HepG2 (cell line): ENCODE measurements at regions not wholly inside any gene's neighbourhood (a gene's known extent, or its start where the extent isn't known, plus 50 kb on each side); places are given as distances from the start of the nearest gene placed in this dataset.

Experiments used
- ATAC-seq: fragments of 200-7000 bp; cut with Tn5 transposase; 3 replicates; pipeline ENCODE4 v1.9.1; 2020; ENCODE audit warnings: mild to moderate bottlenecking, moderate library complexity
- BruUV-seq: library from RNA; stranded (reverse); fragments of 400-500 nt; replicated peaks from 2 replicates; lab custom pipeline; 2021; lab: Mats Ljungman, UMichigan
- CTCF ChIA-PET: fragments of 300-600 bp; formaldehyde crosslinking; extraction: SDS; loops from one replicate; lab custom pipeline; 2021; ENCODE audit warnings: low total read pairs, inconsistent platforms, low intra/inter-chr PET ratio; lab: Yijun Ruan, JAX
- POLR2A ChIA-PET: fragments of 350-600 bp; sonication (Branson Sonifier 250); formaldehyde crosslinking; loops from one replicate; lab custom pipeline; 2020; ENCODE audit warnings: antibody characterized with exemption, inconsistent platforms; lab: Yijun Ruan, JAX
- DNase-seq: peaks from one replicate; pipeline ENCODE4 v3.0.0-alpha.2; 2015; ENCODE audit warnings: low spot score
- FAIRE-seq: peaks from 3 replicates; lab custom pipeline; 2011; peaks lifted over from hg19 to GRCh38; lab: Jason Lieb, UNC
- H2AFZ ChIP-seq: one replicate; pipeline ENCODE4 v1.6.1; 2011; ENCODE audit warnings: low read length, inconsistent platforms
- H3K27ac ChIP-seq: fragments of 300-600 bp; 3 replicates; pipeline ENCODE4 v1.8.0; 2011; ENCODE audit warnings: mixed run types, mild to moderate bottlenecking, mixed read lengths, low read length, inconsistent platforms; ENCODE audit not compliant: insufficient read depth; ENCODE audit errors: extremely low read length
- H3K27me3 ChIP-seq, 2 experiments: fragments of 200-600 bp in 1 of 2; 2 replicates in 1 of 2; 3 replicates in 1 of 2; pipeline versions ENCODE4 v1.6.0 to v1.8.0; 2011; ENCODE audit warnings: low read length in 2 of 2, mild to moderate bottlenecking in 2 of 2, moderate library complexity in 2 of 2, inconsistent platforms in 1 of 2; ENCODE audit not compliant: insufficient read depth in 2 of 2, control insufficient read depth in 1 of 2
- H3K36me3 ChIP-seq, 2 experiments: fragments of 200-600 bp in 1 of 2; replicated peaks in 1 of 2; 2 replicates in 1 of 2; 3 replicates in 1 of 2; pipeline versions ENCODE4 v1.5.1 to v1.8.0; 2011; ENCODE audit warnings: low read length in 2 of 2, inconsistent platforms in 1 of 2; ENCODE audit not compliant: insufficient read depth in 2 of 2, control insufficient read depth in 1 of 2
- H3K4me1 ChIP-seq: 2 replicates; pipeline ENCODE4 v1.5.1; 2012; ENCODE audit warnings: low read length, inconsistent platforms; ENCODE audit not compliant: insufficient read depth
- H3K4me2 ChIP-seq: 2 replicates; pipeline ENCODE4 v1.6.0; 2011; ENCODE audit warnings: low read depth, low read length, inconsistent platforms
- H3K4me3 ChIP-seq, 3 experiments: fragments of 200-600 bp in 1 of 3; sonication (generic), shearing (Covaris generic) in 1 of 3; replicated peaks in 1 of 3; 2 replicates each; pipeline ENCODE4 v1.5.1; 2011 to 2016; ENCODE audit warnings: low read length in 3 of 3, inconsistent platforms in 2 of 3, low read depth in 2 of 3, mild to moderate bottlenecking in 2 of 3, control low read depth in 1 of 3, mixed read lengths in 1 of 3; ENCODE audit not compliant: insufficient read depth in 1 of 3
- H3K79me2 ChIP-seq: one replicate; pipeline ENCODE4 v1.6.1; 2011; ENCODE audit warnings: low read length, inconsistent platforms; ENCODE audit not compliant: insufficient read depth
- H3K9ac ChIP-seq: 2 replicates; pipeline ENCODE4 v1.6.0; 2011; ENCODE audit warnings: mild to moderate bottlenecking, low read depth, low read length, inconsistent platforms; ENCODE audit not compliant: insufficient read depth
- H3K9me3 ChIP-seq: 2 replicates; pipeline ENCODE4 v1.5.1; 2012; ENCODE audit warnings: mild to moderate bottlenecking, low read length
- H4K20me1 ChIP-seq: 2 replicates; pipeline ENCODE4 v1.6.0; 2011; ENCODE audit warnings: inconsistent platforms, mild to moderate bottlenecking, low read length, moderate library complexity; ENCODE audit not compliant: insufficient read depth
- EZH2 ChIP-seq: conservative IDR thresholded peaks from 2 replicates; pipeline ENCODE4 v1.6.1; 2012; ENCODE audit warnings: mild to moderate bottlenecking, low read depth, low read length, moderate library complexity
- FIP1L1 ChIP-seq: fragments of 200-400 bp; formaldehyde crosslinking; IDR thresholded peaks from 2 replicates; pipeline ENCODE4 v1.6.1; 2018; ENCODE audit warnings: low read depth, mild to moderate bottlenecking, low read length, moderate library complexity, borderline replicate concordance; ENCODE audit not compliant: insufficient read depth
- FOXM1 ChIP-seq: sonication (generic); formaldehyde crosslinking; IDR thresholded peaks from 2 replicates; pipeline ENCODE4 v1.5.0; 2020; ENCODE audit warnings: missing genetic modification reagents
- HOXA3 ChIP-seq: sonication (generic); formaldehyde crosslinking; IDR thresholded peaks from 2 replicates; pipeline ENCODE4 v1.5.0; 2020; ENCODE audit warnings: missing genetic modification reagents
- KAT7 ChIP-seq: IDR thresholded peaks from 2 replicates; pipeline ENCODE4 v1.6.1; 2018; ENCODE audit warnings: borderline replicate concordance, missing compliant biosample characterization
- KDM3A ChIP-seq: IDR thresholded peaks from 2 replicates; pipeline ENCODE4 v1.6.1; 2018; ENCODE audit warnings: low read depth, missing compliant biosample characterization
- SETDB1 ChIP-seq: sonication (generic); formaldehyde crosslinking; IDR thresholded peaks from 2 replicates; pipeline ENCODE4 v1.5.1; 2020; ENCODE audit warnings: missing genetic modification reagents, mild to moderate bottlenecking, borderline replicate concordance
- SP1 ChIP-seq, 2 experiments: fragments of 450-650 bp in 1 of 2; sonication (generic) in 1 of 2; formaldehyde crosslinking in 1 of 2; IDR thresholded peaks; 2 replicates each; pipeline versions ENCODE4 v1.4.0 to v1.6.1; 2016 to 2020; ENCODE audit warnings: missing genetic modification reagents in 1 of 2
- TCF7 ChIP-seq: sonication (generic); IDR thresholded peaks from 2 replicates; pipeline ENCODE4 v1.6.1; 2016; ENCODE audit warnings: antibody characterized with exemption, low read depth
- ZBTB25 ChIP-seq: IDR thresholded peaks from 2 replicates; pipeline ENCODE4 v1.6.1; 2018; ENCODE audit warnings: missing genetic modification reagents
- ZC3H13 ChIP-seq: sonication (generic); formaldehyde crosslinking; IDR thresholded peaks from 2 replicates; pipeline ENCODE4 v1.8.1; 2023; ENCODE audit warnings: mild to moderate bottlenecking, missing genetic modification reagents, moderate library complexity
- ZMAT3 ChIP-seq: sonication (generic); formaldehyde crosslinking; conservative IDR thresholded peaks from 2 replicates; pipeline ENCODE4 v1.7.0; 2021; ENCODE audit warnings: missing genetic modification reagents
- ZNF121 ChIP-seq: sonication (generic); formaldehyde crosslinking; IDR thresholded peaks from 2 replicates; pipeline ENCODE4 v1.5.0; 2020; ENCODE audit warnings: mild to moderate bottlenecking, missing genetic modification reagents
- ZNF44 ChIP-seq: sonication (generic); formaldehyde crosslinking; IDR thresholded peaks from 2 replicates; pipeline ENCODE4 v1.5.1; 2020; ENCODE audit warnings: mild to moderate bottlenecking, missing genetic modification reagents
- ZNF674 ChIP-seq: sonication (generic); formaldehyde crosslinking; IDR thresholded peaks from 2 replicates; pipeline ENCODE4 v1.5.0; 2020; ENCODE audit warnings: low read depth, mild to moderate bottlenecking, missing genetic modification reagents
- ZNF710 ChIP-seq: sonication (generic); formaldehyde crosslinking; IDR thresholded peaks from 2 replicates; pipeline ENCODE4 v1.5.0; 2020; ENCODE audit warnings: mild to moderate bottlenecking, missing genetic modification reagents, borderline replicate concordance
- WGBS: methylation state at CpG from one replicate; pipeline ENCODE4 v1.1.6; 2017; ENCODE audit warnings: low lambda C conversion rate; 5-methylcytosine and 5-hydroxymethylcytosine counted together
- in situ Hi-C: cut with HindIII; loops from 2 replicates; pipeline ENCODE4 v1.10.0; 2017; ENCODE audit warnings: low pct_unique_long_range_greater_than_20kb; ENCODE audit not compliant: extremely low pct_ligation_motif_present
- intact Hi-C: fragments of 100-400 bp; cut with micrococcal nuclease; formaldehyde crosslinking; loops from one replicate; pipeline ENCODE4 v1.10.0; 2022; ENCODE audit not compliant: unreplicated experiment
- TF ChIP-seq, protein P1 (sequence below): sonication (generic); formaldehyde crosslinking; IDR thresholded peaks from 2 replicates; pipeline ENCODE4 v1.4.0; 2020; ENCODE audit warnings: missing genetic modification reagents
- TF ChIP-seq, protein P2 (sequence below): IDR thresholded peaks from 2 replicates; pipeline ENCODE4 v1.6.1; 2018; ENCODE audit warnings: missing genetic modification reagents, mild to moderate bottlenecking, missing compliant biosample characterization

- no peak for FAIRE-seq
- ChIA-PET CTCF (no interaction called here), POLR2A (no interaction called here)
- no peak overlapping the region for H3K27ac ChIP-seq
- no peak overlapping the region for H2AFZ ChIP-seq
- H3K4me2 ChIP-seq: no peak overlapping the region
- H3K36me3 ChIP-seq: no peaks in the 10 kb centered on the region
- DNase-seq: no peak
- no peaks in the 10 kb centered on the region for H3K79me2 ChIP-seq
- no peak for ATAC-seq
- no TSS peak for BruUV-seq
- TF ChIP-seq FOXM1 (CRISPR knock-in tag) (no peak), ZMAT3 (no peak), EZH2 (no peak), TCF7 (no peak), KDM3A (no peak), FIP1L1 (no peak), SP1 (IDR thresholded peaks at IDR 0.05) (no peak), SP1 (CRISPR knock-in tag; IDR thresholded peaks at IDR 0.05) (no peak), ZBTB25 (no peak), KAT7 (CRISPR knock-in tag) (no peak), ZNF710 (CRISPR knock-in tag) (no peak), ZNF44 (CRISPR knock-in tag) (no peak), ZNF674 (CRISPR knock-in tag) (no peak), ZNF121 (no peak), SETDB1 (CRISPR knock-in tag) (no peak), ZC3H13 (CRISPR knock-in tag) (no peak), HOXA3 (CRISPR knock-in tag) (no peak)
- TF ChIP-seq, protein P1, sequence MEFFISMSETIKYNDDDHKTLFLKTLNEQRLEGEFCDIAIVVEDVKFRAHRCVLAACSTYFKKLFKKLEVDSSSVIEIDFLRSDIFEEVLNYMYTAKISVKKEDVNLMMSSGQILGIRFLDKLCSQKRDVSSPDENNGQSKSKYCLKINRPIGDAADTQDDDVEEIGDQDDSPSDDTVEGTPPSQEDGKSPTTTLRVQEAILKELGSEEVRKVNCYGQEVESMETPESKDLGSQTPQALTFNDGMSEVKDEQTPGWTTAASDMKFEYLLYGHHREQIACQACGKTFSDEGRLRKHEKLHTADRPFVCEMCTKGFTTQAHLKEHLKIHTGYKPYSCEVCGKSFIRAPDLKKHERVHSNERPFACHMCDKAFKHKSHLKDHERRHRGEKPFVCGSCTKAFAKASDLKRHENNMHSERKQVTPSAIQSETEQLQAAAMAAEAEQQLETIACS (CRISPR knock-in tag): no peak
- TF ChIP-seq, protein P2, sequence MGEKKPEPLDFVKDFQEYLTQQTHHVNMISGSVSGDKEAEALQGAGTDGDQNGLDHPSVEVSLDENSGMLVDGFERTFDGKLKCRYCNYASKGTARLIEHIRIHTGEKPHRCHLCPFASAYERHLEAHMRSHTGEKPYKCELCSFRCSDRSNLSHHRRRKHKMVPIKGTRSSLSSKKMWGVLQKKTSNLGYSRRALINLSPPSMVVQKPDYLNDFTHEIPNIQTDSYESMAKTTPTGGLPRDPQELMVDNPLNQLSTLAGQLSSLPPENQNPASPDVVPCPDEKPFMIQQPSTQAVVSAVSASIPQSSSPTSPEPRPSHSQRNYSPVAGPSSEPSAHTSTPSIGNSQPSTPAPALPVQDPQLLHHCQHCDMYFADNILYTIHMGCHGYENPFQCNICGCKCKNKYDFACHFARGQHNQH (CRISPR knock-in tag): no peak
- peaks cover 3 to 18% of the 10 kb centered on the region in 2 experiments; a peak in 4 of 5 replicates for H3K27me3 ChIP-seq
- no peak overlapping the region for H3K9ac ChIP-seq
- no peaks in the 10 kb centered on the region for H3K4me1 ChIP-seq
- H3K9me3 ChIP-seq: no peaks in the 10 kb centered on the region
- intact Hi-C loops (no loop called here), in situ Hi-C loops (no loop called here)
- H3K4me3 ChIP-seq: no peak overlapping the region
- H4K20me1 ChIP-seq: no peaks in the 10 kb centered on the region
- 0% methylated on average over 8 of the region's 9 CpGs for WGBS
These were observed 502.3 kb downstream of the TCERG1L start for GRCh38 chr10:130809181-130809580.
